HUES6 (cell line): ENCODE measurements at regions not wholly inside any gene's neighbourhood (a gene's known extent, or its start where the extent isn't known, plus 50 kb on each side); places are given as distances from the start of the nearest gene placed in this dataset.

ENCODE experiments used
- H3K27ac ChIP-seq: 2 replicates; pipeline ENCODE4 v1.7.0; 2013; ENCODE audit warnings: low read depth, mild to moderate bottlenecking, low read length, inconsistent platforms
- H3K27me3 ChIP-seq: 2 replicates; pipeline ENCODE4 v1.6.1; 2013; ENCODE audit warnings: low read length; ENCODE audit not compliant: control insufficient read depth, insufficient read depth
- H3K36me3 ChIP-seq: 2 replicates; pipeline ENCODE4 v1.6.1; 2013; ENCODE audit warnings: low read length; ENCODE audit not compliant: control insufficient read depth, insufficient read depth
- H3K4me1 ChIP-seq: 2 replicates; pipeline ENCODE4 v1.6.1; 2013; ENCODE audit warnings: low read length; ENCODE audit not compliant: control insufficient read depth, insufficient read depth
- H3K4me3 ChIP-seq: 2 replicates; pipeline ENCODE4 v1.5.1; 2013; ENCODE audit warnings: low read depth, low read length
- H3K9ac ChIP-seq: one replicate; pipeline ENCODE4 v1.6.1; 2013; ENCODE audit warnings: mild to moderate bottlenecking, low read length
- H3K9me3 ChIP-seq: 2 replicates; pipeline ENCODE4 v1.6.1; 2013; ENCODE audit warnings: low read depth, low read length; ENCODE audit not compliant: control insufficient read depth, insufficient read depth

GRCh38 chr2:2621855-2622254 lies 290.8 kb upstream of the MYT1L start:
- H3K9ac ChIP-seq, result no peak overlapping the region
- H3K9me3 ChIP-seq, result no peaks in the 10 kb centered on the region
- H3K27me3 ChIP-seq, result peaks cover 3% of the 10 kb centered on the region; the same call in 1 of the 2 replicates
- no peaks in the 10 kb centered on the region for H3K4me1 ChIP-seq
- H3K36me3 ChIP-seq, result no peaks in the 10 kb centered on the region
- no peak overlapping the region for H3K4me3 ChIP-seq
- no peak overlapping the region for H3K27ac ChIP-seq

- Histone ChIP-seq H3K9ac (no peak overlapping the region), H3K27me3 (peaks cover 6% of the 10 kb centered on the region; the same call in 1 of the 2 replicates), H3K27ac (no peak overlapping the region), H3K4me3 (no peak overlapping the region), H3K4me1 (no peaks in the 10 kb centered on the region), H3K36me3 (no peaks in the 10 kb centered on the region), H3K9me3 (no peaks in the 10 kb centered on the region)
Measured at GRCh38 chr2:2620604-2621003, 289.5 kb upstream of the MYT1L start.

- Histone ChIP-seq H3K9ac (no peak overlapping the region), H3K9me3 (no peaks in the 10 kb centered on the region), H3K27me3 (peaks cover 6% of the 10 kb centered on the region; the same call in 1 of the 2 replicates), H3K4me1 (no peaks in the 10 kb centered on the region), H3K36me3 (no peaks in the 10 kb centered on the region), H3K27ac (no peak overlapping the region), H3K4me3 (no peak overlapping the region)
Measured at GRCh38 chr2:2619995-2620394, 288.9 kb upstream of the MYT1L start.

- Histone ChIP-seq H3K27me3 (0 out of 2 replicates have a peak, but pooled peaks cover 3% of the 10 kb centered on the region), H3K4me3 (no peak overlapping the region), H3K4me1 (0 out of 2 replicates have a peak, but pooled peaks cover 2% of the 10 kb centered on the region), H3K9ac (no peak overlapping the region), H3K9me3 (no peaks in the 10 kb centered on the region), H3K36me3 (no peaks in the 10 kb centered on the region), H3K27ac (no peak overlapping the region)
Measured at GRCh38 chr2:2614452-2614851, 283.4 kb upstream of the MYT1L start.

- Histone ChIP-seq H3K9me3 (no peaks in the 10 kb centered on the region), H3K36me3 (no peaks in the 10 kb centered on the region), H3K9ac (no peak overlapping the region), H3K27ac (no peak overlapping the region), H3K4me1 (0 out of 2 replicates have a peak, but pooled peaks cover 2% of the 10 kb centered on the region), H3K4me3 (peak overlapping the region; percentile 51), H3K27me3 (0 out of 2 replicates have a peak, but pooled peaks cover 3% of the 10 kb centered on the region)
Measured at GRCh38 chr2:2613279-2614199, 282.5 kb upstream of the MYT1L start.

GRCh38 chr2:2610751-2611150 lies 279.7 kb upstream of the MYT1L start:
- H3K9ac ChIP-seq, result no peak overlapping the region
- no peak overlapping the region for H3K4me3 ChIP-seq
- no peaks in the 10 kb centered on the region for H3K27me3 ChIP-seq
- no peak overlapping the region for H3K27ac ChIP-seq
- H3K4me1 ChIP-seq, result 0 out of 2 replicates have a peak, but pooled peaks cover 2% of the 10 kb centered on the region
- no peaks in the 10 kb centered on the region for H3K9me3 ChIP-seq
- H3K36me3 ChIP-seq, result no peaks in the 10 kb centered on the region

GRCh38 chr2:2600366-2600765 lies 269.3 kb upstream of the MYT1L start:
- Histone ChIP-seq H3K27me3 (no peaks in the 10 kb centered on the region), H3K27ac (no peak overlapping the region), H3K4me1 (no peaks in the 10 kb centered on the region), H3K9me3 (no peaks in the 10 kb centered on the region), H3K4me3 (no peak overlapping the region), H3K36me3 (no peaks in the 10 kb centered on the region), H3K9ac (no peak overlapping the region)

GRCh38 chr2:2599441-2599840 lies 268.4 kb upstream of the MYT1L start:
- no peaks in the 10 kb centered on the region for H3K9me3 ChIP-seq
- H3K9ac ChIP-seq, result no peak overlapping the region
- H3K27me3 ChIP-seq, result no peaks in the 10 kb centered on the region
- H3K4me1 ChIP-seq, result no peaks in the 10 kb centered on the region
- H3K36me3 ChIP-seq, result no peaks in the 10 kb centered on the region
- H3K4me3 ChIP-seq, result no peak overlapping the region
- no peak overlapping the region for H3K27ac ChIP-seq

- no peak overlapping the region for H3K27ac ChIP-seq
- no peak overlapping the region for H3K9ac ChIP-seq
- H3K4me3 ChIP-seq, result no peak overlapping the region
- no peaks in the 10 kb centered on the region for H3K9me3 ChIP-seq
- no peaks in the 10 kb centered on the region for H3K4me1 ChIP-seq
- H3K36me3 ChIP-seq, result no peaks in the 10 kb centered on the region
- no peaks in the 10 kb centered on the region for H3K27me3 ChIP-seq
Measured at GRCh38 chr2:2597712-2598111, 266.6 kb upstream of the MYT1L start.

- Histone ChIP-seq H3K36me3 (no peaks in the 10 kb centered on the region), H3K9ac (no peak overlapping the region), H3K27ac (no peak overlapping the region), H3K27me3 (no peaks in the 10 kb centered on the region), H3K4me3 (no peak overlapping the region), H3K4me1 (no peaks in the 10 kb centered on the region), H3K9me3 (no peaks in the 10 kb centered on the region)
Measured at GRCh38 chr2:2591542-2591940, 260.5 kb upstream of the MYT1L start.

- Histone ChIP-seq H3K36me3 (no peaks in the 10 kb centered on the region), H3K27me3 (no peaks in the 10 kb centered on the region), H3K4me1 (no peaks in the 10 kb centered on the region), H3K27ac (no peak overlapping the region), H3K9me3 (no peaks in the 10 kb centered on the region), H3K4me3 (no peak overlapping the region), H3K9ac (no peak overlapping the region)
Measured at GRCh38 chr2:2590841-2591541, 259.9 kb upstream of the MYT1L start.
